ENCODE measurements at regions not wholly inside any gene's neighbourhood (a gene's known extent, or its start where the extent isn't known, plus 50 kb on each side); places are given as distances from the start of the nearest gene placed in this dataset.
"Not testable (repeated sequence)": the region's sequence is repeated elsewhere in the genome, so short reads cannot be mapped to it uniquely, and the experiment has no call there.

- H3K27ac ChIP-seq: no peak overlapping the region
- TF ChIP-seq, protein P1, sequence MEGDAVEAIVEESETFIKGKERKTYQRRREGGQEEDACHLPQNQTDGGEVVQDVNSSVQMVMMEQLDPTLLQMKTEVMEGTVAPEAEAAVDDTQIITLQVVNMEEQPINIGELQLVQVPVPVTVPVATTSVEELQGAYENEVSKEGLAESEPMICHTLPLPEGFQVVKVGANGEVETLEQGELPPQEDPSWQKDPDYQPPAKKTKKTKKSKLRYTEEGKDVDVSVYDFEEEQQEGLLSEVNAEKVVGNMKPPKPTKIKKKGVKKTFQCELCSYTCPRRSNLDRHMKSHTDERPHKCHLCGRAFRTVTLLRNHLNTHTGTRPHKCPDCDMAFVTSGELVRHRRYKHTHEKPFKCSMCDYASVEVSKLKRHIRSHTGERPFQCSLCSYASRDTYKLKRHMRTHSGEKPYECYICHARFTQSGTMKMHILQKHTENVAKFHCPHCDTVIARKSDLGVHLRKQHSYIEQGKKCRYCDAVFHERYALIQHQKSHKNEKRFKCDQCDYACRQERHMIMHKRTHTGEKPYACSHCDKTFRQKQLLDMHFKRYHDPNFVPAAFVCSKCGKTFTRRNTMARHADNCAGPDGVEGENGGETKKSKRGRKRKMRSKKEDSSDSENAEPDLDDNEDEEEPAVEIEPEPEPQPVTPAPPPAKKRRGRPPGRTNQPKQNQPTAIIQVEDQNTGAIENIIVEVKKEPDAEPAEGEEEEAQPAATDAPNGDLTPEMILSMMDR (IDR thresholded peaks at IDR 0.05): peak; percentile 79
- TF ChIP-seq ZFX (IDR thresholded peaks at IDR 0.05; ENCODE audit: borderline replicate concordance): no peak
These were observed 253.1 kb upstream of the ADGRL4 start for GRCh38 chr1:79259390-79260336.

DNA sequence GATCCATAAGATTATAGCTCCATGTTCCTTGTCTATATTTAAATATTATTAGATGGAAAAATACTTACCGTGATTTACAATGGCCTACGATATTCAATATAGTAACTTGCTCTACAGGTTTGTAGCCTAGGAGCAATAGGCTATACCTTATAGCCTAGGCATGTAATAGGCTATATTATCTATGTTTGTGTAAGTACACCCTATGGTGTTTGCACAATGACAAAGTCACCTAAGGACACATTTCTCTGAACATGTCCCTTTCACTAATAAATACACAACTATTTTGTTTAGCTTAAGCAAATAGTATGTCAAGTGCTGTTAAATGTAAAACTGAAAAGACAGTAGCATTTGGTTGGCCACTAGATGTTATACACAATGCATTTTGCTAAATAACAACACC is 248.9 kb upstream of the ADGRL4 start:
- no peak overlapping the region for H3K27ac ChIP-seq
- no peak for TF ChIP-seq ZFX (IDR thresholded peaks at IDR 0.05; ENCODE audit: borderline replicate concordance)
- TF ChIP-seq, protein P1 (IDR thresholded peaks at IDR 0.05): no peak

DNA sequence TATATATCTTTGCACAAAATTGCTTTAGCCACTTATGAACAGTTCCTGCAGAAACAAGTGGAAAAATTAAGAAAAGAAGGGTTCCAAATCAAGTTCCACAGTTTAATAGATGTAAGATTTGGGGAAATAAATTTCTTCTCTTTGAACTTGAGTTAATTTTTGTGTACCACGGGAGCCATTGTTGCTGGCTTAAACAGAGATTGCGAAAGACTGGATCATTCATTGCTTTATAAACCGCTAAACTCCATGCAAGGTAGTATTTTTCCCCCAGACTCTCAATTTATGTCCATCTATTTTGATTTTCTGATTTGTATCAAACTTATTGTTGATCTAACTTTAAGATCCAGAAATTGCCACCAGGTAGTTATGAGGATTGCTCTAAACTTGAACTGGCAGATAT is 246.1 kb upstream of the ADGRL4 start:
- no peak for TF ChIP-seq ZFX (IDR thresholded peaks at IDR 0.05; ENCODE audit: borderline replicate concordance)
- TF ChIP-seq, protein P1 (IDR thresholded peaks at IDR 0.05): no peak
- no peak overlapping the region for H3K27ac ChIP-seq

DNA sequence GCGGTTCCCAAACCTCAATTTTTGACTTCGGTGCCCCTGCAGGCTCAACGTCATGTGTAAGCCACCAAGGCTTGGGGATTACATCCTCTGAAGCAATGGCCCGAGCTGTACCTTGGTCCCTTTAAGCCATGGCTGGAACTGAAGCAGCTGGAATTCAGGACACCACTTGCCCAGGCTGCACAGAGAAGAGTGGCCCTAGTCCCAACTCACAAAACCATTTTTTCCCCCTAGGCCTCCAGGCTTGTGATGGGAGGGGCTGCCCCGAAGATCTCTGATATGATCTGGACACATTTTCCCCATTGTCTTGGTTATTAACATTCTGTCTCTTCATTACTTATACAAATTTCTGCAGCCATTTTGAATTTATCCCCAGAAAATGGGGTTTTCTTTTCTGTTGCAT is 233.3 kb upstream of the ADGRL4 start:
- TF ChIP-seq, protein P1 (IDR thresholded peaks at IDR 0.05): no peak
- no peak for TF ChIP-seq ZFX (IDR thresholded peaks at IDR 0.05; ENCODE audit: borderline replicate concordance)
- H3K27ac ChIP-seq: no peak overlapping the region

GRCh38 chr1:79235301-79236002 is 228.9 kb upstream of the ADGRL4 start:
- no peak for TF ChIP-seq ZFX (IDR thresholded peaks at IDR 0.05; ENCODE audit: borderline replicate concordance)
- TF ChIP-seq, protein P1 (IDR thresholded peaks at IDR 0.05): no peak
- no peak overlapping the region for H3K27ac ChIP-seq

GRCh38 chr1:79232818-79233217 is 226.3 kb upstream of the ADGRL4 start:
- TF ChIP-seq ZFX (IDR thresholded peaks at IDR 0.05; ENCODE audit: borderline replicate concordance): no peak
- TF ChIP-seq, protein P1 (IDR thresholded peaks at IDR 0.05): no peak
- no peak overlapping the region for H3K27ac ChIP-seq

- not testable (repeated sequence) for H3K27ac ChIP-seq
These were observed 224.2 kb upstream of the ADGRL4 start for GRCh38 chr1:79230751-79231150.
